Body of pancreas (tissue), 4 donors: ENCODE measurements at regions not wholly inside any gene's neighbourhood (a gene's known extent, or its start where the extent isn't known, plus 50 kb on each side); places are given as distances from the start of the nearest gene placed in this dataset.

Experiments used
- ATAC-seq: fragments of 150-250 bp; one replicate; pipeline ENCODE4 v1.9.1; 2016
- DNase-seq, 4 donors: peaks; one replicate each; pipeline ENCODE4 v3.0.0-alpha.2; 2019
- H3K27ac ChIP-seq, 4 donors: fragments of 200-600 bp; sonication (generic); 1 replicate in 3 of 4; 2 replicates in 1 of 4; pipeline versions ENCODE4 v1.5.1 to v1.6.1; 2016 to 2019; ENCODE audit warnings: mild to moderate bottlenecking in 1 of 4, mixed read lengths in 1 of 4, moderate library complexity in 1 of 4
- H3K27me3 ChIP-seq, 2 donors: fragments of 200-600 bp; sonication (generic); one replicate each; pipeline ENCODE4 v1.6.0; 2016; ENCODE audit warnings: mild to moderate bottlenecking in 1 of 2
- H3K36me3 ChIP-seq, 2 donors: fragments of 200-600 bp; sonication (generic); replicated peaks in 1 of 2; 2 replicates each; pipeline ENCODE4 v1.5.1; 2016; ENCODE audit warnings: low read depth in 2 of 2; ENCODE audit not compliant: insufficient read depth in 1 of 2
- H3K4me1 ChIP-seq: fragments of 200-600 bp; sonication (generic); one replicate; pipeline ENCODE4 v1.6.0; 2016
- H3K4me3 ChIP-seq, 2 donors: fragments of 200-600 bp; sonication (generic); 1 replicate in 1 of 2; 2 replicates in 1 of 2; pipeline ENCODE4 v1.5.1; 2016 to 2019
- H3K9me3 ChIP-seq, 3 donors: fragments of 200-600 bp; sonication (generic); 1 replicate in 2 of 3; 2 replicates in 1 of 3; pipeline ENCODE4 v1.5.1; 2016
- CTCF ChIP-seq, 7 experiments: fragments of 450-650 bp in 4 of 7; fragments of 200-600 bp in 3 of 7; sonication (generic) in 3 of 7; IDR thresholded peaks; one replicate each; pipeline ENCODE4 v1.5.1; 2016 to 2019; ENCODE audit warnings: antibody characterized with exemption in 7 of 7
- POLR2A ChIP-seq, 3 donors: fragments of 450-650 bp; IDR thresholded peaks; one replicate each; pipeline ENCODE4 v1.6.1; 2016; ENCODE audit warnings: antibody characterized with exemption in 3 of 3, mild to moderate bottlenecking in 2 of 3
- WGBS, 2 donors: methylation state at CpG; one replicate each; pipeline ENCODE4 v1.1.5; 2017; 5-methylcytosine and 5-hydroxymethylcytosine counted together
- intact Hi-C: fragments of 100-400 bp; cut with DNase I; formaldehyde crosslinking; loops from one replicate; pipeline ENCODE4 v1.15.1; 2023

GRCh38 chr13:48790199-48790598, 136.5 kb downstream of the CYSLTR2 start:
- no peak for DNase-seq
- ATAC-seq, result no peak
- no peaks in the 10 kb centered on the region for H3K4me1 ChIP-seq
- H3K27me3 ChIP-seq, result no peaks in the 10 kb centered on the region
- H3K36me3 ChIP-seq, result no peaks in the 10 kb centered on the region
- H3K4me3 ChIP-seq, result no peak overlapping the region
- intact Hi-C loops, result no loop called here
- no peak overlapping the region for H3K27ac ChIP-seq
- 60 to 64% methylated on average over 3 of the region's 3 CpGs for WGBS, 2 donors
- no peaks in the 10 kb centered on the region for H3K9me3 ChIP-seq
- TF ChIP-seq POLR2A (IDR thresholded peaks at IDR 0.05), result no peak
- no peak for TF ChIP-seq CTCF (IDR thresholded peaks at IDR 0.05)

GRCh38 chr13:48790966-48791365, 137.2 kb downstream of the CYSLTR2 start:
- DNase-seq (no peak), ATAC-seq (no peak)
- H3K4me3 ChIP-seq, result no peak overlapping the region
- no peak overlapping the region for H3K27ac ChIP-seq
- H3K9me3 ChIP-seq, result no peaks in the 10 kb centered on the region
- H3K36me3 ChIP-seq, result no peaks in the 10 kb centered on the region
- intact Hi-C loops, result no loop called here
- no peaks in the 10 kb centered on the region for H3K27me3 ChIP-seq
- no peaks in the 10 kb centered on the region for H3K4me1 ChIP-seq
- no peak for TF ChIP-seq CTCF (IDR thresholded peaks at IDR 0.05)
- no peak for TF ChIP-seq POLR2A (IDR thresholded peaks at IDR 0.05)
- 92 to 95% methylated on average over 1 of the region's 1 CpG for WGBS, 2 donors

- Histone ChIP-seq H3K9me3 (no peaks in the 10 kb centered on the region), H3K27me3 (no peaks in the 10 kb centered on the region), H3K4me1 (no peaks in the 10 kb centered on the region), H3K27ac (no peak overlapping the region), H3K4me3 (no peak overlapping the region), H3K36me3 (no peaks in the 10 kb centered on the region)
- WGBS, 2 donors, result 38 to 42% methylated on average over 3 of the region's 3 CpGs
- no peak for DNase-seq
- ATAC-seq, result no peak
- TF ChIP-seq CTCF (IDR thresholded peaks at IDR 0.05), result no peak
- no peak for TF ChIP-seq POLR2A (IDR thresholded peaks at IDR 0.05)
- intact Hi-C loops, result no loop called here
These were observed 143.4 kb downstream of the CYSLTR2 start for GRCh38 chr13:48797127-48797526.

GRCh38 chr13:48797761-48798160, 144.0 kb downstream of the CYSLTR2 start:
- 85% methylated on average over 1 of the region's 1 CpG for WGBS, 2 donors
- no peaks in the 10 kb centered on the region for H3K27me3 ChIP-seq
- DNase-seq, result no peak
- no peaks in the 10 kb centered on the region for H3K9me3 ChIP-seq
- H3K4me3 ChIP-seq, result no peak overlapping the region
- no peak overlapping the region for H3K27ac ChIP-seq
- intact Hi-C loops, result no loop called here
- no peak for ATAC-seq
- no peaks in the 10 kb centered on the region for H3K36me3 ChIP-seq
- TF ChIP-seq CTCF (IDR thresholded peaks at IDR 0.05), result no peak
- no peak for TF ChIP-seq POLR2A (IDR thresholded peaks at IDR 0.05)
- H3K4me1 ChIP-seq, result no peaks in the 10 kb centered on the region

GRCh38 chr13:48798180-48798579, 144.5 kb downstream of the CYSLTR2 start:
- intact Hi-C loops, result no loop called here
- H3K36me3 ChIP-seq, result no peaks in the 10 kb centered on the region
- WGBS, 2 donors, result 67 to 73% methylated on average over 2 of the region's 2 CpGs
- no peaks in the 10 kb centered on the region for H3K9me3 ChIP-seq
- no peaks in the 10 kb centered on the region for H3K27me3 ChIP-seq
- DNase-seq, result no peak
- TF ChIP-seq CTCF (IDR thresholded peaks at IDR 0.05) (no peak), POLR2A (IDR thresholded peaks at IDR 0.05) (no peak)
- no peak for ATAC-seq
- H3K27ac ChIP-seq, result no peak overlapping the region
- H3K4me1 ChIP-seq, result no peaks in the 10 kb centered on the region
- no peak overlapping the region for H3K4me3 ChIP-seq
